Limb (tissue), 2 donors: ENCODE measurements at regions not wholly inside any gene's neighbourhood (a gene's known extent, or its start where the extent isn't known, plus 50 kb on each side); places are given as distances from the start of the nearest gene placed in this dataset.

Experiments
- DNase-seq, 2 donors: peaks; one replicate each; pipeline ENCODE4 v3.0.0-alpha.2; 2016; ENCODE audit errors: extremely low spot score in 2 of 2

DNA sequence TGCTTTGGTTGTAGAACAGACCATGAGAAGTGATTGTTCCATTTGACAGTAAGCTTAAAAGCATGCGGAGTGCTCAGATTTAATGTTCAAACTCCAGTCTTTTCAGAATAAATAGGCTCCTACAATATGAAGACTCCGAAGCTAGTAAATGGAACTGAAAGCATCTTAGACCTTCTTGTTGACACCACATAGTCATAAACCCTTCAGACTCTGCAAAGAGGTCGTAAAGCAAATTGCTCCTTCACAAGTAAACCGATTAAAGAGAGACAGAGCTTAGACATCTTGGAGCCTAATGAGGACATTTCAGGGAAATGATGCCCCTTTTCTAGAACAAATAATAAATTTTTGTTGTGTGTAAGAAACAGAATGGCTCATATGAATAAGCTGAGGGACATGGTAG, 511.0 kb upstream of the RIOK2 start:
- DNase-seq: no peak

DNA sequence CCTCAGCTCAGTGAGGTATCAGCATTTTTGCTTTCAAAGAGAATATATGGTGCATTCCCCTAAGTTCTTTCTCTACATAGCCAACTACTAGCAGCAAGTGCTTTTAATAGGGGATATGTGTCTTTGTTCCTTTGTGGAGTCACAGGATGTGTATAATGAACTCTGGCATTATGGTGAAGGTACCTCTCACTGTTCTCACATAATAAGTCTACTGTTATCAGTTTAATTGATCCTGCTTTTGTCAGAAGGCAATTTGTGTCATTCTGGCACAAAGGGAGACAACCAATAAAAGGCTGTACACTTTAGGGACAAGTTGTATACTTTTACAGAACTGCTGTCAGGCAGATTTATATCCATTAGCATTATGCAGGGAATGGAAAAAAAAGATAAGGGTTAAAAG, 531.4 kb upstream of the RIOK2 start:
- no peak for DNase-seq

DNA sequence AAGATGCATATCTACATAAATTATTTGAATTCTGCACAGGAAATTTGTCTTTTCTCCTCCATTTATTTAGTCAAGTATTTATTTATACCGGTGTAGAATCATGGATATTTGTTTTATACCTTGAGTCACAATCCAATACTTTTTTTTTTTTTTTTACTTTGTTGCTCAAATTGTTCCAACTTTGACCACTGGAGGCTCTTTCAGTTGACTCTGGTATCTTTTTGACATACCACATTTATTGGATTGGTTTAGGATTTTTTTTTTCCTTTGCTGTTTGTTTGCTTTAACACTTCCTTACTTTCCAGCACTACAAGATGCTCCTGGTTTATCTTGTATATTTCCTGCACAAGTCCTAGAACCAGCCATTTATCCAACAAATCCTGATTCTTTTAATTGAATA, 543.1 kb upstream of the RIOK2 start:
- no peak for DNase-seq

DNA sequence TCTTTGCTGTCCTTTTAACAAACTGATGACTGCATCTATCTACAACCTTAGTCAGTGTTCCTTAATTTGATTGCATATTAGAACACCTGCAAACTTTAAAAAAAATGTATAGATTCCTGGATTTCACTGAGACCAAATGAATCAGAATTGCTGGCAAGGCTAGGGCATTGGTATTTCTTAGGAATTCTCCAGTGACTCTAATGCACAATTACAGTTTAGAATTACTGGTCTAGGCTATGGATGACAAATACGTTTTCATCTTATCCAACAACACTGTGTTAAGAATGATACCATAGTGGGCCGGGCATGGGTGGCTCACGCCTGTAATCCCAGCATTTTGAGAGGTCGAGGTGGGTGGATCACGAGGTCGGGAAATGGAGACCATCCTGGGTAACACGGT, 545.9 kb upstream of the RIOK2 start:
- no peak for DNase-seq

DNA sequence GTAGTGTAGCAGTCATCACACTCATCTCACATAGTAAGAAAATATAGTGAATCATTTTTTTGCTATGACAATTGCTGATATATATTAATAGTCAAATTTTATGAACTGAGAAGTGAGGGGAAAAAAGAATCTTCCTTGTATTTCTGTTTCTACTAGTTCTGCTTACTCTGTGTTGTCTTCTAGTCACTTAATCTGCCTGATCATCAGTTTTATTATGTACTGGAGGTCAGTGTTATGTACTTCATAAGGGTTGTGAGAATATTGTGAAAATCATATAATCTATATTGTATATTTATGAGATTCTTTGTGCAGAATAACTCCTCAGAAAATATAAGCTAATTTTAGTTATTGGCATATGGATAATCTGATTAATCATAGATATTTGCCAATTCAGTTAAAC, 546.9 kb upstream of the RIOK2 start:
- no peak for DNase-seq

DNA sequence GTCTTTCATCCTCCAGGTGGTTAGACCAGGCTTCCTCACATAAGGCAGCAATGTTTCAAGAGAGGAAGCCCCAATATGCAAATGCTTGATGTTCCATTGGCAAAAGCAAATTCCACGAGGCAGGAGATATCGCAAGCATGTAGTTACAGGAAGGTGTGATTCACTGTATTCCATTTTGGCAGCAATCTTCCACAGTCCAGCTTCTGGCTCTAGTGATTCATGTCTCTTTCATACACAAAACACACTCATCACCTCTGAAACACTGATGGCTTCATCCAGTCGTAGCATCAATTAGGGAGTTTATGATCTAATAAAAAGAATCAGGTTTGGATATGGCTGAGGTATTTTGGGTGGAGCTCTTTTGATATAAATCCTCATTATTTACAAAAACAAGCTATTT, 552.2 kb upstream of the RIOK2 start:
- DNase-seq: no peak

DNA sequence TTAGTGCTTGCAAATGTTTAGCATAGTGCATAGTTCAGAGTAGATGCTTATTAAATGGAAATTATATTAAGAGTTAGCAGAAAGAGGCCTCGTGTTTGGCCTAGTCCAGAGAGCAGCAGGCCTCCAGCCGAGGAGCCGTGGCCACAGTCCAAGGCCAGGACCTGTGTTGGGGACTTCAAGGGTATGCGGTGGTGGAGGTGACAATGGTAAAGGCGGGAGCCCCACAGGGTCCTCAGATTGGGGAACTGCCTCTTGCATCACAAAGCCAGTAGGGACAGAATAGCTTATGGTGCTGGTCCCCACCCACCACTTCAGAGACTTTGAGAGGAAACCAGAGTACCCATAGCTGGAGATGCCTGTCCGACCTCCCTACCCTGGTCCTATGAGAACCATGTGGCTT, 554.6 kb upstream of the RIOK2 start:
- no peak for DNase-seq

DNA sequence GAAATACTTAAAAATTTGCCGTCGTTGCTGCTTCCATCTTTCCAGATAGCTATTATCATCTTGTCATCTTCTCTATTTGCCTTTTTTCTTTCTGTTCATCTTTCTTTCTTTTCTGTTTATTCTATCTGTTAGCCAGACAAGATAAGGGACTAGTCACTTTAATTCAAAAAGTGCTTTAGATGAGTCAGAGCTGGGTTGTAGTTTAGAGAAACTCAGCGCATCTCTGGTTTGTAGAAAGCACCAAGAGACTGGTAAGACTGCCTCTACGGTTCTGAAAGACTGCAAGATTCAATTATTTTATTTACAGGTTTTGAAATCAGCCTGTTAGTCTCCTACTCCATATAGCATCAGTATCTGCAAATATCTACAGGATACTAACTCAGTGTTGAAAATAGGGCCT, 562.8 kb upstream of the RIOK2 start:
- DNase-seq: no peak

DNA sequence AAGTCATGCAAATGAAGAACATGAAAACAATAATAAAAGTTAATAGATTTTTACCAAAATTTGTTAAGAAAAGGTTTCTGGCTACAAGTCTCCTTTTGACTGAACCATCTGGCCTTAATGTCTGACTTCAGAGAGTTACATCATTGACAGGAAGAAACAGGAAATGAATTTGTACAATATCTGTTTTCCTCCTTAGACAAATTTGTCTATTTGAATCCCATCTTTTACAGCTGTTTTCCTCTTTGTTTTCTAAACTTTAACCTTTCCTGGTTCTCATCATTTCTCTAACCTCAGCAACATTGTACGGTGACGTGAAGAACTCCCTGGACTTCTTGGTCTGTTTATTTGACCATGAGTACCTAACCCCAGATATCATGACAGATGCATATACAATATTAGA, 567.5 kb upstream of the RIOK2 start:
- DNase-seq: peak in 1 of 2 donors; percentile 17

DNA sequence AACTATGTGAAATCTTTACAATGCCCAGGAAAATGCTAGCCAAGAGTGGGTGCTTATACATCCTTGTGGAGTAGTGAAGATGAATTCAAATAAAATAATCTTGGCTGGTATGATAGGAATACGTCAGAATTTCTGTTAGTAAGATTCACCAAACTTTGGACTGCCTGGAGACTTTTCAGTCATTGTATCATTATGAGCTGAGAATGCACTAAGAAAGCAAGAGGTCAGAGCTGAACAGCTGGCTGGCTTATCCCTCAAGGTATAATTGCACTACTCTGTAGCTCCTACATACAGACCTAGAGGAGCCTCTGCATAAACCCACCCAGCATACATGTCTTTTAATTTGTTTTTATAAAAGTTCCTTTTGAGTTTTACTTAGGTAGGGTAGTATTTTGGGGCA, 568.5 kb upstream of the RIOK2 start:
- no peak for DNase-seq

DNA sequence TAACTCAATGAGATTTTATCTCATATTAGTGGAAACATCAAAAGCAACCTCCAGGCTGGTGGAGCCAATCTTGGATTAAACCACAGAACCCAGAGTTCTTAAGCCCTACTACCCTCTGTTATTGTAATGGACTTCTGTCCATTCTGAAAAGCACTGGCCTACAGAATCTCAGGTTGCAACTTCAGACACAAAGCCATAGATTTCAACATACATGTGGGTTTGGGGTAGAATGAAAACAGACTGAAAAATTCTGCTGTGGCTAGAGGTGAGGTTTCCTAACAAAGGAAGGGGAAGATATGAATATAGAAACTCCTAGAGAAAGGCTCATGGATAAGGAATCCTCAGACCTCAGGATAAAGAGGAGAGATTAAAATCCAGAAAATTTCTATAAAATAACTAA, 569.8 kb upstream of the RIOK2 start:
- no peak for DNase-seq

DNA sequence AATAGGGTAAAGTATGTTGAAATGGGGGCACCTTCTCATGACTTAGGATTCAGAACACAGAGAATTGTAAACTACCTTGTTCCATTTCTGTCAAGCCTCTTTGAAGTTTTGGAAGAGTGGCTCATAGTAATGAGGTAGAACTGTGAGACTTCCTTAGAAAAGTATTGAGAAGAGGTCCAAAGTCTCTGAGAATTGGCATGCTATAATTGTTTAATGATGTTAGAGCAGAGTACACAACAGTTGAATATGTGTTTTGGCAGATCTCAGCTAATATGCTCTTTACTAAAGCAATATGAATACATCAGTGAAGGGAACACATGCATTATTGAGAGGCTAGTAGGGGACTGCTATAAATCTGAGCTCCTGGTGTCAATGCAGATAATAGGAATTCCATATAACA, 579.4 kb upstream of the RIOK2 start:
- DNase-seq: no peak

DNA sequence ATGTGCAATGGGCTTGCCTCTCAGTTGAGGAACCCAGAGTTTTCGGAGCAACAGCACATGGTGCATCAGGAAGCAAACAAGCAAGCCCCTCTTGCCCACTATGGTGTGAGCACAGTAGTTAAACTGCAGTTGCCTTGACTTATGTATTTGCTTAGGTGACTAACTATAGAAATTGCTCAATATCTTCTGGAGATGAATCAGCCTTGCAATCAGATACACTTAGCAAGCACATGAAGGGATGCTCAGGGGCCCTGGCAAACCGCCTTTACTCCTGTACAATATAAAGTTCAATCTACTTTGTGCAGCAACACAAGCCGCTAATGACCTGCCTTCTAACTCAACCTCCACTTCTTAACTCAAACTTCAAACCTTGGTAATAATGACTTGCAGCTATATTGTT, 581.7 kb upstream of the RIOK2 start:
- no peak for DNase-seq

DNA sequence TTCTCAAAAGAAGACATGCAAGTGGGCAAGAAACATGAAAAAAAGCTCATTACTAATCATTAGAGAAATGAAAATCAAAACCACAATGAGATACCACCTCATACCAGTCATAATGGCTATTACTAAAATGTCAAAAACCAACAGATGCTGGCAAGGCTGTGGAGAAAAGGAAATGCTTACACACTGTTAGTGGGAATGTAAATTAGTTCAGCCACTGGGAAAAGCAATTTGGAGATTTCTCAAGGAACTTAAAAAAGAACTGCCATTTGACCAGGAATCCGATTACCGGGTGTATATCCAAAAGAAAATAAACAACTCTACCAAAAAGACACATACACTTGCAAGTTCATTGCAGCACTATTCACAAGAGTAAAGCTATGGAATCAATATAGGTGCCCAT, 595.4 kb upstream of the RIOK2 start:
- no peak for DNase-seq

DNA sequence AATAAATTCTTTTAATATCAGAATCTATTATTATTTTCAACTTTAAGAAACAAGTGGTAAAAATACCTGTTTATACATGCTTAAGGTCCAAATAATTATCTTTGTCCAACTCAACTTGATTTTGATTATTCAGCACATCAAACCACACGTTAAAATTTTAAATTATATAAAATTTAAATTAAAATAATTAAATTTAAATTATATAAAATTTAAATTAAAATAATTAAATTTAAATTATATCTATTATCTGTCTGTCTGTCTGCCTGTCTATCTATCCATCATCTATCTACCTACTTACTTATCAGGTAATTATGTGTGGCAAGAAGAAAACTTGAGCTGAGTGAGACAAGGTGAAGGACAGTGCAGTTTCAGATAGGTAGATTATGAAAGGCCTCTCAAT, 605.3 kb upstream of the RIOK2 start:
- DNase-seq: no peak

DNA sequence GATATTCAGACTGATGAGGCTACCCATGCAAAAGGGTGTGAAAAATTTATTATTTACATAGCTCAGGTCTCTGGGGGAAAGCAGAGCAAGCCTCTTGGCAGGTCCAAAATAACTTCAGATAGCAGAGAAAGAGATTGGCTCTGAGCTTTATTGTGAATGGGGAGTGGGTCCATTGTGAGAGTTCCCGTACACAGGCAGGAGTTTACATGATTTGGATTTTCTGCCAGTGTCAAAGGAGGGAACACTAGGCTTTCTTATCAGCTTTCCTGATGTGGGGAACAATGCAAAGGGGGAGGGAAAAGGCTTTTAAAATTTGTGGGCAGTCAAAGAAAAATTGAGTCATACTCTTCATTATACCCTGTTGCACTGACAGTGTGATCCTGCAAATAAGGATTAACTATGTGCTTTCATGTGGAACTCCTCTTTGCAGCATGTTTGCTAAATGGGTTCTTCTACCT, 615.0 kb upstream of the RIOK2 start:
- DNase-seq: no peak

DNA sequence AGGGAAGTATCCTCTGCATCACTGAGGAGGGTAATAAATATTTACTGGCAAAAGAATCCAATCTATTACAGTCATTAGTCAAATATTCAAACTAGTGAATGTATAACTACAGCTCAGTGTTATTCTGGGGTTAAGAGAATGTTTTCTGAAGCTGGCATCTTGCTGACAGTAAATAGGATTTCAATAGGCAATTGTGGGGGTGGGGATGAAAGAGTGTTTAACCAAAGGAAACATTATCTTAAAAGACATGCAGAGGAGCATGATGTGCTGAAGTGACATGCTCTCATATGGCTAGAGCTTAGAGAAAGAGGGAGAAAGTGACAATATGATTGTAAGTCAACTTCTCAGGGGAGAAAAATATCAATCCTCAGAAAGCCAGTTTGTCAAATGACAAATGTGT, 618.4 kb upstream of the RIOK2 start:
- DNase-seq: no peak

DNA sequence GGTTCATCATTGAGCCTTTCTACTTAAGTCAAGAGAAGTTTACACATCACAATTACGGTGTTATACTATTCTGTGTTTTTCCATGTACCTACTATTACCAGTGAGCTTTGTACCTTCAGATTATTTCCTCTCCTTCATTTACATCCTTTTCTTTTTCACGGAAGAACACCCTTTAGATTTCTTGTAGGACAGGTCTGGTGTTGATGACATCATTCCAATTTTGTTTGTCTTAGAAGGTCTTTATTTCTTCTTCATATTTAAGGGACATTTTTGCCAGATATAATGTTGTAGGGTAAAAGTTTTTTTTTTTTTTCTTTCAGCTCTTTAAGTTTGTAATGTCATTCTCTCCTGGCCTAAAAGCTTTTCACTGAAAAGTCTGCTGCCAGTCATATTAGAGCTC, 637.1 kb upstream of the RIOK2 start:
- no peak for DNase-seq

DNA sequence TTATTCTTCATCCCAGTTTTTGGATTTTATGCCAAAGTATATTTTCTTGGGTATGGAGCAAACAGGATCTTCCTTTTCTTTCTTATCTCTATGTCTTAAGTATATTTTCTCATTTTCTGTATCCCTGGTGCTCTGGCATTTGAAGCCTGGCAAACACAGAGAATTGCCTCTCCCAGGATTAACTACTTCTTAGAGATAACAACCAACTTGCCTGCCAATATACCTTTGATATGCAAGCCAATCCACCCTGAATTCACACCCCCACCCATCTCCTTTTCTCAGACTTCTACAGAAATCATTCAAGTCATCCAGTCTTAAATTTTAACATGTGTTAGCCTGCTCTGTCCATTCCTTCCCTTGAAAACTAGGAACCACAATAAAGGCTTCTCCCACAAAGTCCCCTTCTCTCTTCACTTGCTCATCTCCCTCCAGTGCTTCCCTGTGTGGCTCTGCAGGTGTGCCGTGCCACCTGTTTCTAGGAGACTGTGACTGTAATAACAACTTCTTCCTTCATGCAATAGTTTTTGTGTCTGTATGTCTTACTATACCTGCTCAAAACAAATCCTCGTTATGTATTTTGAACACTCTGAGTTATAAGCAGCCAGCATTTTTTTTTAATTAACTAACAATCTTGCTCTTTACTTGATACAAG, 649.7 kb upstream of the RIOK2 start:
- no peak for DNase-seq

DNA sequence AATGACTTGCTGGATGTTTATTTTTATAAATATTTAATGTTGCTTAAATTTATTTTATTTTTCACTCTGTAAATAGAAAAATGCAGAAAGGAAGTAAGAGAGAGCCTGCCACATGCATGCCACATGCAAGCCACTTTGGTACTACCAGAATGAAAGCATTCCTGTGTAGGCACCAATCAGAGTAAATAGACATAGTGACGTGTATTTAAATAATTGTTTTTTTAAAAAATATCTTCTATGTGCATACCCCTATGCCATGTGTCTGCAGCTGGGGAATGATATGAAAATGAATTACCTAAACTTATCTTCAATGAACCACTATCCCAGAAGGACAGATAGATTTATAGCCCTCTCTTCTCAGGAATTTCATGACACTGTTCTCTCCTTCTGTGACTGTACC, 651.5 kb upstream of the RIOK2 start:
- DNase-seq: no peak

DNA sequence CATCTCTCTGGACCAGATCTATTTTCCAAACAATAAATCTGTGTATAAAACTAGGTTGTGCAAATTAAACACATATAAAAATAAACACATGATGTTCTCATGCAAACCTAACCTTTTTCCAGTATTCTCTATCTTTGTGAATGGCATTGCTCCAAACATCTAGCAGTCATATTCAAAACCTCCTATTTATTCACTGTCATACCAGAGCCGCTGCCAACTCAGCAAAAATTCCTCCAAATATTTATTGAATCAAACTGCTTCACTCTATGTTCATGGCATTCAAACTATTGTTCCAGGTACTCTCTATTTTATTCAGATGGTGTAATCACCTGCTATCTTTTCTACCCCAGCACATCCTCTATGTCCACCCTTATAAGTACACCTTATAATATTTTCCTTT, 652.1 kb upstream of the RIOK2 start:
- no peak for DNase-seq

DNA sequence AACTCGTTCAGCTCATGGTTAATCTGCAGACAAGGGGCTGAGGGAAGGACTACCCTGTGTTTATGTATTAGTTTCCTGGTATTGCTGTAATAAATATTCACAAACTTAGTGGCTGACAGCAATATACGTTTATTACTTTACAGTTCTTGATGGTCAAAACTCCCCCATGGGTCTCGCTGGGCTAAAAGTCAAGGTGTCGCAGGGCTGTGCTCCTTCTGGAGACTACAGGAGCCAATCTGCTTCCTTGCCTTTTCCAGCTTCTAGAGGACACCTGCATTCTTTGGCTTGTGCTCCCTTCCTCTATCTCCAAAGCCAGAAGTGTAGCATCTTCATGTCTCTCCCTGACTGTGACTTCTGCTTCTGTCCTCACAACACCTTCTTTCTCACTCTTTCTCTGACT, 653.8 kb upstream of the RIOK2 start:
- DNase-seq: no peak

DNA sequence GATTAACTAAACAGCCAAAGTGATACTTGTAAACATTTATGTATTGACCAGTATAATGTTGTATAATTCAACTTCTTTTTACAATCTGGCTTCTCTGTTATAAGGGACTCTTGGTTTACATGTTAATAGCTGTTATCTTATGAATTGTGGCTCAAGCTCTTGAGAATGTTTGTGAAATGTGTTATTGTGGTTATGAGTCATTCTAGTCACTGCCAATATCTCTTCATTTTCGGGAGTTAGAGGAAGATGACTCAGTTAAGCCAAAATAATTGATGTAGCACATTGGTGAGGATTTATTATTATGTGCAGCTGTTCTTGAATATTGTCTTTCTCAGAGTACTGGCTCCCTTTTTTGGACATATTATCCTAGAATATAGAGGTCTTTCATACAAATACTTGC, 655.2 kb upstream of the RIOK2 start:
- DNase-seq: peak in 1 of 2 donors; percentile 73
